Vagina (tissue), 2 donors: ENCODE measurements at regions not wholly inside any gene's neighbourhood (a gene's known extent, or its start where the extent isn't known, plus 50 kb on each side); places are given as distances from the start of the nearest gene placed in this dataset.
"Not testable (repeated sequence)": the region's sequence is repeated elsewhere in the genome, so short reads cannot be mapped to it uniquely, and the experiment has no call there.

ENCODE experiments used
- CTCF ChIP-seq, 3 experiments: fragments of 450-650 bp in 2 of 3; fragments of 200-600 bp in 1 of 3; sonication (generic) in 1 of 3; IDR thresholded peaks; one replicate each; pipeline ENCODE4 v1.5.1; 2017 to 2019; ENCODE audit warnings: antibody characterized with exemption in 3 of 3, mild to moderate bottlenecking in 2 of 3, moderate library complexity in 2 of 3
- POLR2A ChIP-seq, 2 donors: fragments of 450-650 bp; IDR thresholded peaks; one replicate each; pipeline ENCODE4 v1.6.1; 2017; ENCODE audit warnings: antibody characterized with exemption in 2 of 2, mild to moderate bottlenecking in 2 of 2, moderate library complexity in 2 of 2
- POLR2AphosphoS5 ChIP-seq, 2 donors: sonication (generic); formaldehyde crosslinking; IDR thresholded peaks; one replicate each; pipeline ENCODE4 v1.9.0; 2017; ENCODE audit warnings: antibody characterized with exemption in 2 of 2, mild to moderate bottlenecking in 2 of 2, low read depth in 1 of 2; ENCODE audit not compliant: insufficient read depth in 1 of 2

GRCh38 chr16:29220647-29221191, 185.8 kb downstream of the NPIPB11 start:
- TF ChIP-seq CTCF, POLR2A (IDR thresholded peaks at IDR 0.05): not testable (repeated sequence)
- TF ChIP-seq POLR2AphosphoS5 (IDR thresholded peaks at IDR 0.05; ENCODE audit: insufficient read depth in 1 of 2, low read depth in 1 of 2) = peak in 1 of 2 donors; percentile 21
